Activated CD4-positive, alpha-beta T cell treated with anti-CD3 and anti-CD28 coated beads for 24 hours (primary cell): ENCODE measurements at regions not wholly inside any gene's neighbourhood (a gene's known extent, or its start where the extent isn't known, plus 50 kb on each side); places are given as distances from the start of the nearest gene placed in this dataset.

Experiments used
- DNase-seq, 2 donors: peaks; one replicate each; pipeline ENCODE4 v3.0.0-alpha.2; 2020; ENCODE audit warnings: low read depth in 2 of 2

DNA sequence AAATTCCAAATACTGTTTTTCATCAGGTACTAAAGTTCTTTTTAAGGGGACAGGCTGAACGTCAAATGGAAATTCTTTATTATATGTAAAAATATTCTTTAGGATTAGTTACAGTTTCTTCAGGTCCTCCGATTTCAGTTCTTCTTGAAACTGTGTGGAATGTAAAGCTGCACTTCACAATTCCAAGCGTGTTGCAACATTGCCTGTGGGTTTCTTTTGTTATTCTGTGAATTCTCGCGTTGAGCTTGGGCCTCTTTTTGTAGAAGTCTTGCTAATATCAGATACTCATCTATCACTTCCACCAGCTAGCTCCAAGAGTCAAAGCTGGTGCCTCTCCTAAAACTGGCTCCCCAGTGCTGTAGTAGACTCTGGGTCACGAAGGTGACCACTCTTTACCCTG lies 642.6 kb downstream of the METTL4 start:
- no peak for DNase-seq

DNA sequence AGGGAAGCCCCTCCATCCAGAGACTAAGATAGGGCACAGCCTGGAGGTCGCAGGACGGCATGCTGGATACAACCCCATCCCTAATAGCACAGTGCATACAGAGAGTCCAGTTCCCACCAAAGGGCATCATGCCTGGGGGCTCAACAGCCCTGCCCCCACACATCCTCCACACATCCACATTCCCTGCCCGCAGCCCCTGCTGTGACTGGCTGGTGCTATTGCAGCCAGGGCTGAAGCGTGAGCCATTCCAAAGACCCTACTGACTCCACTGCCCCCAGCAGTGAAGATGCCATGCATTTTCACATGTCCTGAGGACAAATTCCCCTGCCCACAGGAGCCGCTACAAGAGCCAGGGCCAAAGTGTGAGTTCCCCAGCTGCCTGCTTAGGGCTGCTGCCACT lies 641.6 kb downstream of the METTL4 start:
- DNase-seq: no peak

DNA sequence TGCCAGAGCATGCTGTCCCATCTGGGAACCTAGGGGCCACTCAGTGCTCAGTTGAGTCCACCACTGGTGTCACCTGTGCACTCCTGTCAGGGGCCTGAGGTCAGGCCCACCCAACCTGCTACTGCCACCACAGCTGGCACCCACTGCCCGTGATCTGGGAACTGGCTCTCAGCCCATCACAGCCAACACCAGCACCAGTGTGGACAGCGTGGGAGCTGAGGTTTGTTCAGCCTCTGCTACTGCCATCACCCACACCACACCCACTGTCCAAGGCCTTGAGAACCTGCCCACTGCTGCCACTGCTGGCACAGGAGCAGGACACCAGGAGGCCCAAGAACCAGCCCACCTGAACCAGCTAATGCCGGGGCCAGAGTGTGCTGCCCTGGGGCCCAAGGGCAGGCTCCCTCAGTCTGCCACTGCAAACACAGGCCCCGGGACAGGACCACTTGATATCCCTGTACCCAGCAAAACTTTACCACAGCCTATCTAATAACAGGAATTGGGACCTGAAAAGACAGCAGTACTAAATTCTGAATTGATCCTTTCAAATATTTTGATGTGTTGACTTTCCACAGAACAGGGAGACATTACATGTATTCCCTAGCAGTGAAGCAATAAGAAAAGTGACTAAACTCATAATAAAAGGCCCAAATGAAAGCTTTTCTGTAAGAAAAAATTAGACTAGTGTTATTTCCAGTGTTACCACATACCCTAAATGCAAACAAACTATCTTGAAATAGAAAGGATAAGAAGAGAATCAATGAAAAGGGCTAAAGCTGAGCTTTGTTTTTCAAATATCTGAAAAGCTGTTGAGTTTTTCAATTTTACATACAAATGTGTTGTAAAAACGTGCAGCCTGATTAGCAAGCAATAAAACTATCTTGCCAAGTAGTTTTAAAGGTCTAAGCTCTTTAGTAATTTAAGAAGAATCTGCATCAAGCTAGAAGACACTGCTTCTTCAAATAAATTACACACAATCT lies 640.7 kb downstream of the METTL4 start:
- DNase-seq: no peak

DNA sequence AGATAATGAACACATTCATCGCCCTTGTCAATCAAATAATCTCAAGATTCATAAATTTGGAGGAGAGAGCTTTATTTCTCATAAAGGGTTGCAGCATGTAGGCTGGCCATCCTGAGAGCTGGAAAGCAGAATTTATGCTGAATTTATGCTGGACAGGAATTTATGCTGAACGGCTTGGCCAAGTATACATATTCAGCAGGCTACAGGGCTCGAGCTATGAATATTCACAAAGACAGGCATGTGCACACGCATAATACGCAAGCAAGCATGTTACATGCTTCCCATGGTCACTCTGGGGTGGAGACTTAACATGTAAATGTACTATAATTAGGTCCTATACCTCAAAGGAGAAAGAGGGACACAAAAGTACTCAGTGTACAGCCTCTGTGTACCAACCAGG lies 618.8 kb downstream of the METTL4 start:
- no peak for DNase-seq

DNA sequence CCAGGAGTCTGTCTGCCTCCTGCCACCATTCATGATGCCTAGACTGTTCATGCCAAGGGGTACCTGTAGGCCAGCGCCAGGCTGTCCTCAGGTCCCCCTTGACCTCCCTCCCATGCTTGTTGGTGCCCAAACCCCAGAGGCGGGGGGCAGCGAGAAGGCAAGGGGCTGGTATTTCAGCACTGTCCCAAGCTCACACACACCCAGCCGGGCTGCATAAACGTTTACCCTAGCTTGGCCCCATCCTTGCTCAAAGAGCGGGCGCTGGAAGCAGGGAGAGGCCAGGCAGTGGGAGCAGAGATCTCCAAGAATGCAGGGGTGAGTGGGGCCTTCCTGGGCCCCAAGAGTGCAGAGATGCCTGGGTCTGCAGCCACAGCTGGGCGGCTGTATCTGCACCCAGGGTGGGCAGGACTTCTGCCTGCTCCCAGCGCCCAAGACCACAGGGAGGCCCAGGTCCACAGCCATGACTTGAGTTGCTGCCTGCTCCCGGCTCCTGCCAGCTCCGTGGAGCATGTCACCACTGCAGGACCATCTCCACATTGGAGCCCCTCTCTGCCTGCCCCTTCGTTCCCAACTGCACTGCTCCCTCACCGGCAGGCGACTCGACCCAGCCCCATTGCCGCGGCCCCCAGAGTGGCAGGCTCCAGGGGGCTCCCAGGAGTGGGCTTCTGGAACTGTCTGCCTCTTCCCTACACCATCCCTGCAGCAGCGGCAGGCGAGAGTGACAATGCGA lies 616.6 kb downstream of the METTL4 start:
- DNase-seq: no peak

DNA sequence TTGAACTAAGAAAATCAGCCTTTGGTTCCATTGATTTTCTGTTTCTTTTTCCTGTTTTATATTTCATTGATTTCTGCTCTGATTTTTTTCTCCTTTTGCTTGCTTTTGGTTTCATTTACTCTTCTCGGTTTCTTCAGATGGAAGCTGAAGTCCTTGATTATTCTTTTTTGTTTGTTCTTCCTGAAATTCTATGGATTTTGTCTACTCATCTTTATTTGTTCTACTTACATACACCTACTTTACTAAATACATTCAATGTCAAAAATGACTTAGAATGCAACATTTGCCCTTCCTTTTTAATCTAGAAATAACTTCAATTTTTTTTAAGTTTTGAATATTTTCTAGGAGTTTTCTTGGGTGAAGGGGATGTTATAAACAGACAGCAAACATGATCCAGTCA lies 612.5 kb downstream of the METTL4 start:
- no peak for DNase-seq

DNA sequence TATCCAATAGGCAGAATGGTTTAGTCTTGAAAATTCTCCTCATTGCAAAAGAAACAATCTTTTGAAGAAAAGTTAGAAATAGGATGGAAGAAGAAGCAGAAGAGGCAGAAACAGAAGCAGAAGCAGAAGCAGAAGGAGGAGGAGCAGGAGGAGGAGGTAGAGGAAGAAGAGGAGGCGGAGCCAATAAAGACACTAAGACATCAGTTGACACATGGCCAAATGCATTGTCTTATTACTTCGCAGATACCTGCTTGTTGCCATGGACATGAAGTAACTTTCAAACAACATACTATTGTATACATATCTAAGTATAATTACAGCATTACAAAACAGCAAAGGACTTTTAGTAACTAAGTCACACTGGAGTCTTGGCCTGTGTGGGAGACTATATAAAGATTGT lies 606.3 kb downstream of the METTL4 start:
- no peak for DNase-seq

DNA sequence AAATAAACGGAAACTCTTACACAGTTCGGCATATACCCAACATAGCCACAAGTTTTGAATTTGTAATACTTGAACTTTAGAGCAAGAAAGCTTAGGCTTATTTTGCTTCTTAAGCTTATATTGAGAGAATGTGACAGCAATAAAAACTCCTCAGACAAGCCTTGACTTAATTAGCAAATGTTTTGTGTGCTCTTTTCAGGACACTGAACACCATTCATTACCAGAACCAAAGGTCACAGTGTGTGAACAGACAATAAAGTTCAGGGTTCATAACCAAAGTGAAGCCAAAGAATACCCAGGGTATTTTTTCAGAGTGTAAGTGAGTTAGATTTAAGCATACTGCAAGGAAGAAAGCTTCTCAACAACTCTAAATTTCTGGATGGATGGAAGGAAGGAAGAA lies 605.8 kb downstream of the METTL4 start:
- no peak for DNase-seq

DNA sequence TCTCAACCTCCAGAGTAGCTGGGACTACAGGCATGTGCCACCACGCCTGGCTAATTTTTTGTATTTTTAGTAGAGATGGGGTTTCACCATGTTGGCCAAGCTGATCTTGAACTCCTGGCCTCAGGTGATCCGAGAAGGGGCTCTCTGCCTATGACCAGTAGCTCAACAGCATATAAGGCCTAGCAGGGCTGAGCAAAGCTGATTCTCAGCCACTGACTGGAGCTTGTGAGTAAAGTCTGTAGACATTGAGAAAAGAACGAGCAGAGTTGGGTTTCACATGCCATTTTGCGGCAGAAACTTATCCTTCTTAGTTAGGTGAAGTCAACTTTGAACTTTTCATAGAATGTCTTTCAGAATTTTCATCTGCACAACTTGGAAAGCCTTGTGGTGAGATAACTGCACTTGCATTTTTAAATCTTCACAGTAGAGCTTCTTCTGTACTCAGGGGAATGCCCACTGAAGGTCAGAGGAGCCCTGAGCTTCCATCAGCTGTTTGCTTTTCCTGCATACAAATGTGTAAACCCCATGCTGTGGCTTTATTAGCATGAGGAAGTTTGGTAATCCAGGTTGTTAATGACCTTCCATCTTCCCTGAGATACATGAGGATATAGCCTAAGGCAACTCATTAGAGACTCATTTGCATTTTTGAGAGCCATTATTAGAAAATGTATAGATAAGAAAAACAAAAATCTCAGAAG lies 602.4 kb downstream of the METTL4 start:
- no peak for DNase-seq

DNA sequence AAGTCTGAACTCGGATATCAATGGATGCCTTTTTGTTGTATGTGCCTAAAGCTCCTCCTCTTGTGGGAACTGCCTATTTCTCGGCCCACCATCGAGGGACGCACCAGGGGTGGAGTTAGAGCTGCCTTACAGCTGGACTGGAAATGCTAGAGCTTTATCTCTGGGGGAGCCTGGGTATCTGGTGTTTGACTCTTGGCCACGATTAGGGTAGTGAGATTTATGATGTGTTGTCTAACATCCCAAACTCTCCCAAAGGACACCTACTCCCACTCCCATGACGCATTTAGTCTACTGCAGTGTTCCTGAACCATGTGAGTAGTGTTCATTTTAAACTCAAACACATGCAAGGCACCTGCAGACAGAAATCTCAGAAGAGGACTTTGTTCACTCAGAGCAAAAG lies 594.8 kb downstream of the METTL4 start:
- no peak for DNase-seq

DNA sequence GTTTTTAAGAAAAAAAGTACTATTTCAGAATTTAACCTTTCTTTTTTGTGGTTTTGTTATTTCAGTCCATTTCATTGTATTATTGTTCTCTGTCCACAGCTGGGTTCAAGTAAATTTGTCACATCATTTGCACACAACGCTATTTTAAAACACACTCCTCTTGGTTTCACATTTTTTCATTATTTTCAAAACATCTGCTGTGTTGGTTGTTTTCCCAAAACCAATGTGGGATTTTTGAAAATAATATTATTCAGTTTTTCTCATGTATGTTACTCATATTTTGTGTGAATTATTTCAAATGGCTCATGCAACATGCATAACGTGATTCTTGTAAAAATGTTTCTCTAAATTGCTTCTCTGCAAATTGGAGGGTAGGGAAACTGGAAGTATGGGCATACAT lies 589.2 kb downstream of the METTL4 start:
- DNase-seq: no peak

DNA sequence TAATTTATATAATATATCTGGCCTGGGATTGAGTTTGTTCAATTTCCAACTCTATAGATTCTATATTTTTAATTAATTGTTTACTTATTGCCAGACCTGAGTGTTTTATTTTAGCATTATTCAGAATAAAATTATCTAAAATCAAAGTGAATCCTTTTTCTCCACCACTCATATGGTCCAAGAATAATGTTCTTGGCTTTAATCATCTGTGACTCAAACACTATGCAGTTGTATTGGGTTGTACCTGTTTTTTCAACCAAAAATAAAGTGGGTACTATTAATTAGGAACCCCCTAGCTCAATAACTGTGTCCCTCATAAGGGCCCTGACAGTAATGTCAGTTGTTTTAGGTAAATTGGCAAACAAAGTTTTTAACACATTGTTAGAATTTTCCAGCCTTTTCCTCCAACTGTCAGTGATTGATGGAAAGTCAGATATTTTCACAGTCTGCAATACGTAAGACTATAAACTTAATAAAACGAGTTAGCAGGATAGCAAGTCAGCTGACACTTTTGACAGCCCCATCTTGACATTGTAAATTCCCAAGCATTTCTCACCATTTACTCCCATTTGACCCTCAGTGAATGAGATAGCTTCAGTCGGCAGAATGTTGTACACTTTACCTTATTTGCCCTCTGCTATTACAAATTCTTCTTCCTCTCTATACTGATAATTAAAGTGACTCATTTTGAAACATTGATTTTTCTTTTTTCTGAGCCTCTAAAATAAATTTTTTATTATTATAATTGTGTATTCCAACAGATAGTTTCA lies 587.4 kb downstream of the METTL4 start:
- no peak for DNase-seq

DNA sequence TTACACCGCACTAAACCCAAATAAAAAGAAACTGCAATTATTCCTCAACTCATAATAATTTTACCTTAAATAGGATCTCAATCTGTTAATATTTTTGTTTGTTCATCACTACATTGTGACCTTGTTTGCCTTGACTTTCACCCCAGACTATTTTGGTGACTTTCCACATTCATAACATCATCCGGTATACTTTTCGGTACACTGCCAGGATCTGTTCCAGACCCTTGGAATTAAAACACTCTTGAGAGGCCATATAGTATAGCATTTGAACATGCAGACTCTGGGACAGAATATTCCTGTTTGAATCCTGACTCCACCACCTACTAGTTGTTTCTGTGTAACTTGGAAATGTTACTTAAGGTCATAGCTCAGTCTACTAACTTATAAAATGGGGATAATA lies 577.4 kb downstream of the METTL4 start:
- no peak for DNase-seq

DNA sequence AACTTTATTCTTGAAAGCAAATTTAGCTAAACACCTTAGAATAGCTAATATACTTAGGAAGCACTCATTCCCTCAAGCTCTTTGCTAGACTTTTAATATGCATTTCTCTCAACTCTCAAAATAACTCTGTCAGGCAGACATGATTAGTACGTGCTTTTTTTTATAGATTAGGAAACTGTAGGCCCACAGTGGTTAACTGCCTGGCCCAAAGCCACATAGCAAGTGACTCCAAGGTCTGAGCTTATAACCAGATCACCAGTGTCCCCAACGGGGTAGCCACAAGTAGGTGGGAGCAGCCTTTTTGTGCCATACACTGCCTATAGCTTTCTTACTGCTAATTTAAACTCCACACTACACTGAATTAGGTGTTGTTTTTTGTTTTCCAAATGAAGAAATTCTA lies 576.8 kb downstream of the METTL4 start:
- DNase-seq: no peak

DNA sequence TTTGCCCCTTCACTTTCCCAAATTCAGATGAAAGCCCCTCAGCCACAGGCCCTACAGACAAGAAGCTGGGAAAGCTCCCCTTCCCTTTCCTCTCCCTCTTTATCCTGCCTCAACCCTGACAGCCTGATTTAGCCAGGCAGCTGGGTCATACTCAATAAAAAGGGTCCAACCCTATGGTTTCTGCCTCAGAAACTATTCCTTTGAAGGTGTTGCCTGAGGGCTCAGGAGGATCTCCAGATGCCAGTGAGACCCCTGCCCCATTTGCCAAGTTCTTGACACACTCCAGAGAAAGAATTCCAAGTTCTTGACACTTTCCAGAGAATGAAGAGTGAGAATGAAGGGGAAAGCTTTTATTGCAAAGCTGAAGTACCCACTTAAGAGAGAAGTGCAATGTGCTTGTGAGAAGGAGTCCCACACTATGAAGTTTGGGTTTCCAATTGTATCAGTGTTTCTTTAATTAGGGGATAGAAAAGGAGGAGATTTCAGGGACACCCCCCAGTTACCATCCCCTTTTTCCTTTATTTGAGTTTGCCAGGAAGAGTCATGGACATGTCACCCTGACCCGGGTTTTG lies 576.2 kb downstream of the METTL4 start:
- no peak for DNase-seq

DNA sequence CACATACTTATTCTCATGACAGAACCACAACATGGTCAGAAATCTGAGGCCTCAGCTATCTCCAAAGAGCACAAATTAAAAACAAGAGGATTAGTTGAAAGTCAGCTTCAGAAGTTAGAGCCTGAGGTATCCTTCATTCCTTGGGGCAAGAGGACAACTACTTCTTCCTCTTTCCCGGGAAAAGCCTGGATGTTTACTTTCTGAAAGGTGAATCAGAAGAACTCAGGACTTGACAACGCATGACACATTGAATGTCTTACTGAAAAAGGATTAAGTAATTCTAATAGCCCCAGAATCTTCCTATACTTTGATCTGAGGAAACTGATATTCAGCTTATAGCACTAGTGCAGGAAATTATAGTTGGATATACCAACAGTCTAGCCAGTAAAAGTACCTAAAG lies 573.2 kb downstream of the METTL4 start:
- no peak for DNase-seq

DNA sequence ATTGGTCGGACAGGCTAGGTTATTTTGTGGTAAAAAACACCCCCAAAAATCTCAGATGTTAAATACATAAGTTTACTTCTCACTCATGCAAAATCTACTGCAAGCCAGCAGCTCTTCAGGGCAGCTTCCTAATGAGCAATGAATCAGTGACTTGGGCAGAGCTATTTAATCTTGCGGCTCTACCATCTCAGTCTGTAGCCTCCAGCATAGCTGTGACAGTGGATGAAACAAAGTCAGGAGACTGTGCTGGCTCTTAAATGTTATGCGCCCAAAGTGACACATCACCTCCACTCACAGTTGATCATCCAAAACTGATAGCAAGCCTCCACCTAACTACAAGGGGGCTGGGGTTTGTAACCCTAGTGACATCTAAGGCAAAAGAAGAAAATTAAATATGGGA lies 571.9 kb downstream of the METTL4 start:
- no peak for DNase-seq

DNA sequence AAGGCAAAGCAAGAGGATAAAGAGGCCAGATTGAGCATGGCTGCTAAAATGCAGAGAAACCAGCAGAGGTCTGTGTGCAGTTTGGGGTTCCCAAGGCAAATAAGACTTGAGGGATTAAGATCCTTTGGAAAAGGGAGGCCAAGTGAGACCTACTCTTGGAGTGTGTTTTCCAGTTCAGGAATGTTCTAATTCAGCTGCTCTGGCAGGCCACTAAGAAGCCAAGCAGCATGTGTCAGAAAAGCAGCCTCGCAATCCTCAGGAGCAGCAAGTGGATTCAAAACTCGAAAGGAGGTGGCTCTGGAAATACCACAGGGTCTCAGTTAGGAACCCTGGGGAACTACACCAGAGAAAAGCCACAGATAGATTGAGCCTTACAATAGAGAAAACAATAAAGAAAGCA lies 569.2 kb downstream of the METTL4 start:
- DNase-seq: no peak

DNA sequence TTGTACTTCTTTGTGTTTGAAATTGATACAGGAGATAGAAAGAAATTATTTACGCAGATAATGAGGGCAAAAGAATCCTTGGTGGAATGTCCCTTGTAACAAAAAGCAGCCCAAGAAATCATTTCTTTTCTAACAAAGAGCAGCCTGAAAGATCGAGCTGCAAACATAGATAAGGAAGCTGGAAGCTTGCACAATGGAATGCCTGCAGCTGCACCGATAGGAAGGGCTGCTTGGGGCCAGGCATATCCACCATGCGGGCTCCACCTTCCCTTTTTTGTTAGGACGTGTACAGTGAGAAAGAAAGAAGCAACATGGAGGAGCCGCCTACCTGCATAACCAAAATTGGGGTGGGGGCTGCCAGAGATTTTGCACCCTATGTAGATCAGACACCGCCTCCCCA lies 568.7 kb downstream of the METTL4 start:
- no peak for DNase-seq

DNA sequence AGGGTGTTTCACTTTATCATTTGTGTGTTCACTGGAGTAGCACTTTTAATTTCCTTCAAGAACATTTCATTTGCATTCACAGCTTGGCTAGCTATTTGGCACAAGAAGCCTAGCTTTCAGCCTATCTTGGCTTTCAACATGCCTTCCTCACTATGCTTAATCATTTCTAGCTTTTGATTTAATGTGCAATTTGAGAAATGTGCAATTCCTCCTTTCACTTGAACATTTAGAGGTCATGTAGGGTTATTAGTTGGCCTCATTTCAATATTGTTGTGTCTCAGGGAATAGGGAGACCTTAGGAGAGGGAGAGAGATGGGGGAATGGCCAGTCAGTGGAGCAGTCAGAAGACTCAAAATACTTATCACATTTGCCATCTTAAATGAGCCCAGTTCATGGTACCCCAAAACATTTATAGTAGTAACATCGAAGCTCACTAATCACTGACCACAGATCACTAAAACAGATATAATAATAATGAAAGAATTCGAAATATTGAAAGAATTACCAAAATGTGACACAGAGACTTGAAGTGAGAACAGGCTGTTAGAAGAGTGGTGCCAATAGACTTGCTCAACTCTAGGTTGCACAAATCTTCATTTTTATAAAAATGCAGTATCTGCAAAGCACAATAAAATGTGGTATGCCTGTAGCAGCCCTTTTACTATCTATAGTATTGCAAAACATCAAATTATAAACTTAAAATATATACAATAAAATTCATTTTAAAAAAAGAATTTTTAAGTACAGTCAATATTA lies 561.2 kb downstream of the METTL4 start:
- no peak for DNase-seq

DNA sequence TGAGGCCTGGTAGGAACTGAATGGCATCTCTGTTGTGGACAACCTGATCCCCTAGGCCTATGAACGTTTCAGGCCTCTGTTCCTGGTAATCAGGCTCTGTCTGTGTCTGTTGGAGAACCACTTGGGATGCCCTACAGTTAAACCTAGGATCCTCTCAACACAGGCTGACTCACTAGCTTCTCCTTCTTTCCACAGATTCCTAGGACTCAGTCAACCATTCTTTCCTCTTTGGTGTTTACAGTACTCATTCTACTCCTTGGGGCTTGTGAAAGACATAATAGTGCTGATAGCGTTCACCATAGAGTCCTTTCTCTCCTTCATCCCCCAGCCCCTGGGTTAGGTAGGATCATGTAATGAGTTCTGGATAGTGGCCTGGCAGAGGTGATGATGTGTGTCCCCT lies 544.3 kb downstream of the METTL4 start:
- no peak for DNase-seq
